GM18951 (cell line): ENCODE measurements at regions not wholly inside any gene's neighbourhood (a gene's known extent, or its start where the extent isn't known, plus 50 kb on each side); places are given as distances from the start of the nearest gene placed in this dataset.

Experiments used
- POLR2A ChIP-seq: IDR thresholded peaks from 4 replicates; pipeline ENCODE4 v1.6.1; 2011; ENCODE audit warnings: mild to moderate bottlenecking; ENCODE audit not compliant: insufficient read length, insufficient read depth; ENCODE audit errors: extremely low read depth
- in situ Hi-C: fragments of 300-500 bp; cut with MboI; formaldehyde crosslinking; loops from one replicate; pipeline ENCODE4 v1.12.0; 2022; ENCODE audit warnings: low sequenced_read_pairs, mixed read lengths, inconsistent platforms; ENCODE audit not compliant: unreplicated experiment

- in situ Hi-C loops, result no loop called here
- no peak for TF ChIP-seq POLR2A
Measured at GRCh38 chr1:42096554-42096953, 56.7 kb upstream of the GUCA2B start.

- no peak for TF ChIP-seq POLR2A
- in situ Hi-C loops, result no loop called here
Measured at GRCh38 chr1:42089246-42089645, 64.0 kb upstream of the GUCA2B start.

- TF ChIP-seq POLR2A, result no peak
- in situ Hi-C loops, result no loop called here
Measured at GRCh38 chr1:42086146-42086545, 67.1 kb upstream of the GUCA2B start.

GRCh38 chr1:42085596-42085995, 67.6 kb upstream of the GUCA2B start:
- in situ Hi-C loops, result no loop called here
- no peak for TF ChIP-seq POLR2A

GRCh38 chr1:42081475-42081874, 71.7 kb upstream of the GUCA2B start:
- TF ChIP-seq POLR2A, result no peak
- in situ Hi-C loops, result no loop called here

GRCh38 chr1:42075179-42075578, 78.0 kb upstream of the GUCA2B start:
- in situ Hi-C loops, result no loop called here
- TF ChIP-seq POLR2A, result no peak

- in situ Hi-C loops, result no loop called here
- no peak for TF ChIP-seq POLR2A
Measured at GRCh38 chr1:42070996-42071395, 82.2 kb upstream of the GUCA2B start.

GRCh38 chr1:42057800-42058199, 95.4 kb upstream of the GUCA2B start:
- in situ Hi-C loops, result no loop called here
- no peak for TF ChIP-seq POLR2A

- in situ Hi-C loops, result no loop called here
- TF ChIP-seq POLR2A, result no peak
Measured at GRCh38 chr1:42056460-42056859, 96.8 kb upstream of the GUCA2B start.

- in situ Hi-C loops, result no loop called here
- no peak for TF ChIP-seq POLR2A
Measured at GRCh38 chr1:42055061-42055460, 98.1 kb upstream of the GUCA2B start.

- no peak for TF ChIP-seq POLR2A
- in situ Hi-C loops, result no loop called here
Measured at GRCh38 chr1:42052072-42052699, 101.0 kb upstream of the GUCA2B start.

- in situ Hi-C loops, result no loop called here
Measured at GRCh38 chr1:42047508-42047880, 105.7 kb upstream of the GUCA2B start.

GRCh38 chr1:42046761-42047507, 106.3 kb upstream of the GUCA2B start:
- TF ChIP-seq POLR2A, result no peak
- in situ Hi-C loops, result no loop called here

More at GRCh38 chr1:42047508-42047880, 105.7 kb upstream of the GUCA2B start:
- no peak for TF ChIP-seq POLR2A

- no peak for TF ChIP-seq POLR2A
- in situ Hi-C loops, result no loop called here
Measured at GRCh38 chr1:42044346-42044745, 108.9 kb upstream of the GUCA2B start.
